PC-9 (cell line): ENCODE measurements at regions not wholly inside any gene's neighbourhood (a gene's known extent, or its start where the extent isn't known, plus 50 kb on each side); places are given as distances from the start of the nearest gene placed in this dataset.
"Not testable (repeated sequence)": the region's sequence is repeated elsewhere in the genome, so short reads cannot be mapped to it uniquely, and the experiment has no call there.

Experiments used
- BruUV-seq: library from RNA; stranded (reverse); fragments of 400-500 nt; replicated peaks from 2 replicates; lab custom pipeline; 2021; lab: Mats Ljungman, UMichigan
- CTCF ChIA-PET: fragments of 300-600 bp; sonication (Branson Sonifier 250); formaldehyde crosslinking; loops from one replicate; lab custom pipeline; 2022; ENCODE audit warnings: antibody characterized with exemption; lab: Charles Lee
- POLR2A ChIA-PET: fragments of 300-600 bp; sonication (Branson Sonifier 250); formaldehyde crosslinking; loops from one replicate; lab custom pipeline; 2022; ENCODE audit warnings: antibody characterized with exemption; ENCODE audit not compliant: unreplicated experiment; lab: Charles Lee
- DNase-seq, 2 experiments: peaks; one replicate each; pipeline versions ENCODE4 v3.0.0 to v3.0.0-alpha.2; 2015 to 2022; ENCODE audit warnings: mixed read lengths in 1 of 2
- H2AFZ ChIP-seq: fragments of 200-600 bp; sonication (generic); 2 replicates; pipeline ENCODE4 v1.8.1; 2017; ENCODE audit warnings: antibody characterized with exemption
- H3F3A ChIP-seq: fragments of 200-600 bp; sonication (generic); 2 replicates; pipeline ENCODE4 v1.8.1; 2017; ENCODE audit warnings: antibody characterized with exemption, mild to moderate bottlenecking, low read depth; ENCODE audit not compliant: insufficient read depth
- H3K27ac ChIP-seq: fragments of 200-600 bp; sonication (generic); 2 replicates; pipeline ENCODE4 v1.6.1; 2016; ENCODE audit warnings: mixed run types
- H3K27me3 ChIP-seq: fragments of 200-600 bp; sonication (generic); 2 replicates; pipeline ENCODE4 v1.6.1; 2016; ENCODE audit warnings: low read depth, mixed run types; ENCODE audit not compliant: insufficient read depth
- H3K36me3 ChIP-seq: fragments of 200-600 bp; sonication (generic); 2 replicates; pipeline ENCODE4 v1.6.1; 2016; ENCODE audit warnings: low read depth, mixed run types
- H3K4me1 ChIP-seq: fragments of 200-600 bp; sonication (generic); replicated peaks from 2 replicates; pipeline ENCODE4 v1.6.1; 2016; ENCODE audit warnings: mixed run types; ENCODE audit not compliant: insufficient read depth
- H3K4me2 ChIP-seq: fragments of 200-600 bp; sonication (generic); 2 replicates; pipeline ENCODE4 v1.6.1; 2017; ENCODE audit warnings: mixed run types
- H3K4me3 ChIP-seq: fragments of 200-600 bp; sonication (generic); 2 replicates; pipeline ENCODE4 v1.6.1; 2016; ENCODE audit warnings: mixed run types
- H3K79me2 ChIP-seq: fragments of 200-600 bp; sonication (generic); 2 replicates; pipeline ENCODE4 v1.6.1; 2017; ENCODE audit warnings: low read depth, mixed run types
- H3K9me2 ChIP-seq: fragments of 200-600 bp; sonication (generic); 2 replicates; pipeline ENCODE4 v1.8.1; 2017; ENCODE audit warnings: mild to moderate bottlenecking; ENCODE audit not compliant: insufficient read depth
- H3K9me3 ChIP-seq: fragments of 200-600 bp; sonication (generic); 2 replicates; pipeline ENCODE4 v1.8.1; 2016; ENCODE audit warnings: low read depth; ENCODE audit not compliant: insufficient read depth
- H4K20me1 ChIP-seq: fragments of 200-600 bp; sonication (generic); 2 replicates; pipeline ENCODE4 v1.8.1; 2017; ENCODE audit not compliant: insufficient read depth
- CTCF ChIP-seq: fragments of 200-600 bp; sonication (generic); conservative IDR thresholded peaks from 2 replicates; pipeline ENCODE4 v1.6.1; 2017; ENCODE audit warnings: mixed run types, antibody characterized with exemption, mild to moderate bottlenecking, moderate library complexity
- EZH2 ChIP-seq: fragments of 200-600 bp; sonication (generic); IDR thresholded peaks from 2 replicates; pipeline ENCODE4 v1.8.0; 2017; ENCODE audit warnings: antibody characterized with exemption, low read depth
- intact Hi-C: fragments of 100-400 bp; cut with micrococcal nuclease; formaldehyde crosslinking; loops from one replicate; pipeline ENCODE4 v1.10.0; 2022; ENCODE audit not compliant: unreplicated experiment

GRCh38 chr10:76769161-76769560 is 868.4 kb downstream of the KCNMA1 start:
- ChIA-PET POLR2A (no interaction called here), CTCF (no interaction called here)
- intact Hi-C loops, result no loop called here

DNA sequence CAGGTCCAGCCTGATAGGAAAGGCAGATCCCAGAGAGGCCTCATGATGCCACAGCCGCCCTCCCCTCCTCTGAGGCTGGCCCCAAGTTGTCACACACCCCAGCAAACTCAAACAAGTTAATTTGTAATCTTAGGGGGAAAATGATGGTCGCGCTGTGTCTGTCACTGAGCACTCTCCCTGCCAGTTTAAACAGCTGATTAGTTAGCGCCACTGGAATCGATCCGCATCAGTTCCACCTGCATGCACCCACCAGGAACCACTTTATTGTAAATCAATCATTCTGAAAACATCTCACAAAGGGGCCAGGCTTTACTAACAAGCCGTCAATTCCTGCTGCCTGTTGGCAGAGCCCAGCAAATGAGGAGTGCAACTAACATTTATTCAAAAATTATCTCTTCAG is 870.9 kb downstream of the KCNMA1 start:
- no peaks in the 10 kb centered on the region for H4K20me1 ChIP-seq
- intact Hi-C loops, result no loop called here

More at GRCh38 chr10:76769161-76769560, 868.4 kb downstream of the KCNMA1 start:
- H2AFZ ChIP-seq, result no peak overlapping the region
- TF ChIP-seq EZH2, result no peak
- TF ChIP-seq CTCF, result no peak
- no peaks in the 10 kb centered on the region for H4K20me1 ChIP-seq
- H3K4me3 ChIP-seq, result no peak overlapping the region
- no TSS peak for BruUV-seq
- DNase-seq, result no peak
- no peaks in the 10 kb centered on the region for H3F3A ChIP-seq
- H3K9me2 ChIP-seq, result no peaks in the 10 kb centered on the region; the same call in 1 of the 2 replicates
- no peaks in the 10 kb centered on the region for H3K9me3 ChIP-seq
- no peaks in the 10 kb centered on the region for H3K4me1 ChIP-seq
- H3K79me2 ChIP-seq, result no peaks in the 10 kb centered on the region
- no peak overlapping the region for H3K27ac ChIP-seq
- H3K27me3 ChIP-seq, result peaks cover 20% of the 10 kb centered on the region
- H3K4me2 ChIP-seq, result no peak overlapping the region
- no peaks in the 10 kb centered on the region for H3K36me3 ChIP-seq

GRCh38 chr10:76764921-76765320 is 872.7 kb downstream of the KCNMA1 start:
- intact Hi-C loops, result not testable (repeated sequence)

More for the DNA sequence above, 870.9 kb downstream of the KCNMA1 start:
- Histone ChIP-seq H3K27me3 (peaks cover 26% of the 10 kb centered on the region), H3K9me2 (no peaks in the 10 kb centered on the region), H3K79me2 (no peaks in the 10 kb centered on the region), H3K4me1 (no peaks in the 10 kb centered on the region), H3F3A (no peaks in the 10 kb centered on the region), H3K36me3 (no peaks in the 10 kb centered on the region), H3K27ac (no peak overlapping the region), H3K9me3 (no peaks in the 10 kb centered on the region), H3K4me3 (no peak overlapping the region), H2AFZ (no peak overlapping the region), H3K4me2 (no peak overlapping the region)
- ChIA-PET POLR2A (no interaction called here), CTCF (no interaction called here)
- BruUV-seq, result no TSS peak
- TF ChIP-seq CTCF, result no peak
- TF ChIP-seq EZH2, result no peak
- no peak for DNase-seq

GRCh38 chr10:76764177-76764576 is 873.4 kb downstream of the KCNMA1 start:
- Histone ChIP-seq H3K4me2 (no peak overlapping the region), H3K27me3 (peaks cover 26% of the 10 kb centered on the region), H4K20me1 (no peaks in the 10 kb centered on the region), H3K27ac (no peak overlapping the region), H3K79me2 (no peaks in the 10 kb centered on the region), H3K36me3 (no peaks in the 10 kb centered on the region), H3K9me2 (no peaks in the 10 kb centered on the region), H3K9me3 (no peaks in the 10 kb centered on the region), H3K4me1 (no peaks in the 10 kb centered on the region), H2AFZ (no peak overlapping the region), H3K4me3 (no peak overlapping the region), H3F3A (no peaks in the 10 kb centered on the region)
- intact Hi-C loops, result no loop called here
- POLR2A ChIA-PET, result no interaction called here
- CTCF ChIA-PET, result no interaction called here
- BruUV-seq, result no TSS peak
- no peak for DNase-seq
- TF ChIP-seq EZH2, result no peak
- no peak for TF ChIP-seq CTCF

More at GRCh38 chr10:76764921-76765320, 872.7 kb downstream of the KCNMA1 start:
- H3K4me2 ChIP-seq, H3K36me3 ChIP-seq, CTCF ChIA-PET, H3K9me3 ChIP-seq, H3K27ac ChIP-seq, H3K4me3 ChIP-seq, H3F3A ChIP-seq, DNase-seq, POLR2A ChIA-PET, H3K79me2 ChIP-seq, H3K9me2 ChIP-seq, BruUV-seq, H2AFZ ChIP-seq, H3K4me1 ChIP-seq, H4K20me1 ChIP-seq: not testable (repeated sequence)
- H3K27me3 ChIP-seq, result peaks cover 26% of the 10 kb centered on the region
